SK-N-MC (cell line): ENCODE measurements at regions not wholly inside any gene's neighbourhood (a gene's known extent, or its start where the extent isn't known, plus 50 kb on each side); places are given as distances from the start of the nearest gene placed in this dataset.

Experiments used
- DNase-seq: peaks from one replicate; pipeline ENCODE4 v3.0.0-alpha.2; 2011; ENCODE audit warnings: low read depth, low spot score
- H3K27ac ChIP-seq: fragments of 200-600 bp; sonication (generic); 2 replicates; pipeline ENCODE4 v1.5.1; 2016; ENCODE audit warnings: mixed run types
- H3K36me3 ChIP-seq: fragments of 200-600 bp; sonication (generic); 2 replicates; pipeline ENCODE4 v1.6.1; 2017; ENCODE audit warnings: antibody characterized with exemption, low read length, mixed read lengths; ENCODE audit not compliant: insufficient read depth
- H3K4me3 ChIP-seq: fragments of 200-600 bp; sonication (generic); 2 replicates; pipeline ENCODE4 v1.5.1; 2016
- H3K9ac ChIP-seq: fragments of 200-600 bp; sonication (generic); 2 replicates; pipeline ENCODE4 v1.8.0; 2017; ENCODE audit warnings: mixed run types, mixed read lengths; ENCODE audit not compliant: insufficient read length
- H3K9me3 ChIP-seq: fragments of 200-600 bp; sonication (generic); 2 replicates; pipeline ENCODE4 v1.6.1; 2017; ENCODE audit warnings: low read depth, mild to moderate bottlenecking, antibody characterized with exemption, low read length, moderate library complexity, mixed read lengths
- EZH2 ChIP-seq: fragments of 200-600 bp; sonication (generic); IDR thresholded peaks from one replicate; pipeline ENCODE4 v1.6.1; 2017; ENCODE audit warnings: antibody characterized with exemption
- FOXP2 ChIP-seq: optimal IDR thresholded peaks from 2 replicates; pipeline ENCODE3; 2011; ENCODE audit warnings: mild to moderate bottlenecking, moderate library complexity; ENCODE audit not compliant: insufficient read depth; ENCODE audit errors: extremely low read length, control extremely low read depth
- POLR2AphosphoS5 ChIP-seq: IDR thresholded peaks from 2 replicates; pipeline ENCODE4 v1.6.1; 2012; ENCODE audit warnings: mild to moderate bottlenecking, low read depth, low read length, borderline replicate concordance

- 0 out of 2 replicates have a peak overlapping the region, but pooled peaks have one; percentile 13 for H3K27ac ChIP-seq
- no peaks in the 10 kb centered on the region for H3K36me3 ChIP-seq
Measured at GRCh38 chr3:6089780-6090179, 771.1 kb upstream of the GRM7 start.

GRCh38 chr3:6091262-6091661 is 769.7 kb upstream of the GRM7 start:
- Histone ChIP-seq H3K9me3 (no peaks in the 10 kb centered on the region), H3K36me3 (no peaks in the 10 kb centered on the region), H3K4me3 (no peak overlapping the region), H3K27ac (no peak overlapping the region), H3K9ac (no peak overlapping the region)
- TF ChIP-seq FOXP2 (no peak), EZH2 (no peak), POLR2AphosphoS5 (no peak)
- no peak for DNase-seq

More at GRCh38 chr3:6089780-6090179, 771.1 kb upstream of the GRM7 start:
- Histone ChIP-seq H3K4me3 (no peak overlapping the region), H3K9me3 (no peaks in the 10 kb centered on the region), H3K9ac (no peak overlapping the region)
- TF ChIP-seq POLR2AphosphoS5, result no peak
- TF ChIP-seq FOXP2, result no peak
- no peak for TF ChIP-seq EZH2
- DNase-seq, result no peak

GRCh38 chr3:6095006-6095405 is 765.9 kb upstream of the GRM7 start:
- Histone ChIP-seq H3K36me3 (no peaks in the 10 kb centered on the region), H3K4me3 (no peak overlapping the region), H3K9me3 (no peaks in the 10 kb centered on the region), H3K9ac (no peak overlapping the region), H3K27ac (no peak overlapping the region)
- TF ChIP-seq POLR2AphosphoS5 (no peak), FOXP2 (no peak), EZH2 (no peak)
- DNase-seq, result no peak

GRCh38 chr3:6097021-6097420 is 763.9 kb upstream of the GRM7 start:
- Histone ChIP-seq H3K36me3 (no peaks in the 10 kb centered on the region), H3K9me3 (no peaks in the 10 kb centered on the region), H3K9ac (no peak overlapping the region), H3K4me3 (no peak overlapping the region), H3K27ac (no peak overlapping the region)
- DNase-seq, result no peak
- no peak for TF ChIP-seq FOXP2
- TF ChIP-seq POLR2AphosphoS5, result no peak
- TF ChIP-seq EZH2, result no peak

GRCh38 chr3:6097556-6097955 is 763.4 kb upstream of the GRM7 start:
- Histone ChIP-seq H3K4me3 (no peak overlapping the region), H3K9me3 (no peaks in the 10 kb centered on the region), H3K36me3 (no peaks in the 10 kb centered on the region), H3K27ac (no peak overlapping the region), H3K9ac (no peak overlapping the region)
- TF ChIP-seq FOXP2, result no peak
- TF ChIP-seq POLR2AphosphoS5, result no peak
- TF ChIP-seq EZH2, result no peak
- no peak for DNase-seq

GRCh38 chr3:6098516-6099157 is 762.3 kb upstream of the GRM7 start:
- no peaks in the 10 kb centered on the region for H3K9me3 ChIP-seq
- no peak for TF ChIP-seq FOXP2
- TF ChIP-seq EZH2, result no peak
- TF ChIP-seq POLR2AphosphoS5, result no peak
- no peak for DNase-seq
- H3K27ac ChIP-seq, result no peak overlapping the region
- H3K36me3 ChIP-seq, result no peaks in the 10 kb centered on the region
- no peak overlapping the region for H3K4me3 ChIP-seq
- no peak overlapping the region for H3K9ac ChIP-seq

GRCh38 chr3:6099458-6100075 is 761.3 kb upstream of the GRM7 start:
- Histone ChIP-seq H3K4me3 (no peak overlapping the region), H3K27ac (no peak overlapping the region), H3K9me3 (no peaks in the 10 kb centered on the region), H3K9ac (no peak overlapping the region), H3K36me3 (no peaks in the 10 kb centered on the region)
- no peak for TF ChIP-seq POLR2AphosphoS5
- no peak for TF ChIP-seq FOXP2
- TF ChIP-seq EZH2, result no peak
- DNase-seq, result no peak

GRCh38 chr3:6105187-6105586 is 755.7 kb upstream of the GRM7 start:
- Histone ChIP-seq H3K36me3 (no peaks in the 10 kb centered on the region), H3K9me3 (no peaks in the 10 kb centered on the region), H3K9ac (no peak overlapping the region), H3K4me3 (no peak overlapping the region), H3K27ac (no peak overlapping the region)
- no peak for TF ChIP-seq FOXP2
- TF ChIP-seq EZH2, result no peak
- no peak for TF ChIP-seq POLR2AphosphoS5
- DNase-seq, result no peak

- no peaks in the 10 kb centered on the region for H3K36me3 ChIP-seq
- no peak overlapping the region for H3K27ac ChIP-seq
- no peak overlapping the region for H3K9ac ChIP-seq
- H3K4me3 ChIP-seq, result no peak overlapping the region
- H3K9me3 ChIP-seq, result no peaks in the 10 kb centered on the region
- TF ChIP-seq EZH2 (no peak), POLR2AphosphoS5 (no peak), FOXP2 (no peak)
- no peak for DNase-seq
Measured at GRCh38 chr3:6108957-6109356, 752.0 kb upstream of the GRM7 start.
